Right lobe of liver (tissue), 6 donors: ENCODE measurements at regions not wholly inside any gene's neighbourhood (a gene's known extent, or its start where the extent isn't known, plus 50 kb on each side); places are given as distances from the start of the nearest gene placed in this dataset.

Source experiments
- ATAC-seq, 4 donors: fragments of 200-7000 bp; cut with Tn5 transposase; one replicate each; pipeline ENCODE4 v1.9.1; 2020; ENCODE audit warnings: mild to moderate bottlenecking in 4 of 4, moderate library complexity in 4 of 4
- DNase-seq, 3 donors: peaks; one replicate each; pipeline ENCODE4 v3.0.0-alpha.2; 2020
- H3K27ac ChIP-seq, 3 donors: fragments of 200-600 bp; one replicate each; pipeline ENCODE4 v1.8.0; 2022
- H3K27me3 ChIP-seq, 2 donors: fragments of 200-600 bp; one replicate each; pipeline ENCODE4 v1.8.0; 2022
- H3K36me3 ChIP-seq, 4 donors: fragments of 200-600 bp; sonication (generic) in 1 of 4; one replicate each; pipeline versions ENCODE4 v1.5.1 to v1.8.0; 2017 to 2022; ENCODE audit warnings: control low read depth in 1 of 4
- H3K4me1 ChIP-seq, 4 donors: fragments of 200-600 bp; sonication (generic) in 1 of 4; one replicate each; pipeline versions ENCODE4 v1.5.1 to v1.8.0; 2017 to 2022; ENCODE audit warnings: control low read depth in 1 of 4
- H3K4me3 ChIP-seq, 3 donors: fragments of 200-600 bp; one replicate each; pipeline ENCODE4 v1.8.0; 2022
- H3K9me3 ChIP-seq, 4 donors: fragments of 200-600 bp; sonication (generic) in 1 of 4; one replicate each; pipeline versions ENCODE4 v1.5.1 to v1.8.0; 2017 to 2022; ENCODE audit warnings: control low read depth in 1 of 4
- POLR2A ChIP-seq: fragments of 450-650 bp; IDR thresholded peaks from one replicate; pipeline ENCODE4 v1.6.1; 2017; ENCODE audit warnings: antibody characterized with exemption, mild to moderate bottlenecking
- WGBS: methylation state at CpG from one replicate; pipeline ENCODE4 v1.1.6; 2018; ENCODE audit warnings: low coverage, low lambda C conversion rate; ENCODE audit not compliant: insufficient coverage; ENCODE audit errors: missing lambda C conversion rate; 5-methylcytosine and 5-hydroxymethylcytosine counted together
- intact Hi-C, 2 donors: fragments of 100-400 bp; cut with DNase I; formaldehyde crosslinking; loops; one replicate each; pipeline versions ENCODE4 v1.11.2 to v1.14.1; 2022
- TF ChIP-seq, protein P1 (sequence below), 4 donors: fragments of 200-600 bp in 3 of 4; fragments of 450-650 bp in 1 of 4; IDR thresholded peaks; one replicate each; pipeline versions ENCODE4 v1.5.1 to v1.8.0; 2016 to 2022; ENCODE audit warnings: antibody characterized with exemption in 4 of 4, mild to moderate bottlenecking in 2 of 4
- donor health status: DM: no; HTN: yes; CAD: no.
- donor health status: DM: no; HTN: no; CAD: no.
- donor health status: DM: no; HTN: no; CAD: no.
- donor health status: DM: no; HTN: yes; CAD: no.
- donor health status: DM: no; HTN: yes; CAD: no.

DNA sequence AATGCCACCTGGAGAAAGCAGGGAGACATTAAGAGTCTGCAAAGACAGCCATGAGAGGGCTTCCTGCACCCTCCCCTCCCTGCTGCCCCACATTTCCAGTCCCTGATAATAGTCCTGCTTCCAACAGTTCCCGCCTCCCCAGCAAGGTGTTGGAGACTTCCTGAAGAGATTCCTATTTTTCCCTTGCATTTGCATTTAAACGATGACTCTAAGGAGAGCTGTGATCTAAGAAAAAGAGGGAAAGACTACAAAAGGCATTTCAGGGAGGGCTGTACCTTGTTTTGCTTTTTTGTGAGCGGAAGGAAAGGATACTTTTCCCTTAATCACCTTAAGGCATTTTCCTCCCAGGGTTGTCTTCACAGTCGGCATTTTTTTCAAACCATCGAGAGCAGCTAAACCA is 62.1 kb downstream of the GAS1 start:
- H3K27me3 ChIP-seq: peaks cover 0 to 5% of the 10 kb centered on the region in 2 donors
- WGBS: 47% methylated on average over 5 of the region's 5 CpGs
- no peak for DNase-seq
- intact Hi-C loops: no loop called here
- H3K4me1 ChIP-seq: no peaks in the 10 kb centered on the region
- no peaks in the 10 kb centered on the region for H3K36me3 ChIP-seq
- TF ChIP-seq POLR2A: no peak
- TF ChIP-seq, protein P1, sequence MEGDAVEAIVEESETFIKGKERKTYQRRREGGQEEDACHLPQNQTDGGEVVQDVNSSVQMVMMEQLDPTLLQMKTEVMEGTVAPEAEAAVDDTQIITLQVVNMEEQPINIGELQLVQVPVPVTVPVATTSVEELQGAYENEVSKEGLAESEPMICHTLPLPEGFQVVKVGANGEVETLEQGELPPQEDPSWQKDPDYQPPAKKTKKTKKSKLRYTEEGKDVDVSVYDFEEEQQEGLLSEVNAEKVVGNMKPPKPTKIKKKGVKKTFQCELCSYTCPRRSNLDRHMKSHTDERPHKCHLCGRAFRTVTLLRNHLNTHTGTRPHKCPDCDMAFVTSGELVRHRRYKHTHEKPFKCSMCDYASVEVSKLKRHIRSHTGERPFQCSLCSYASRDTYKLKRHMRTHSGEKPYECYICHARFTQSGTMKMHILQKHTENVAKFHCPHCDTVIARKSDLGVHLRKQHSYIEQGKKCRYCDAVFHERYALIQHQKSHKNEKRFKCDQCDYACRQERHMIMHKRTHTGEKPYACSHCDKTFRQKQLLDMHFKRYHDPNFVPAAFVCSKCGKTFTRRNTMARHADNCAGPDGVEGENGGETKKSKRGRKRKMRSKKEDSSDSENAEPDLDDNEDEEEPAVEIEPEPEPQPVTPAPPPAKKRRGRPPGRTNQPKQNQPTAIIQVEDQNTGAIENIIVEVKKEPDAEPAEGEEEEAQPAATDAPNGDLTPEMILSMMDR (IDR thresholded peaks at IDR 0.05): no peak
- no peaks in the 10 kb centered on the region for H3K9me3 ChIP-seq
- no peak overlapping the region for H3K27ac ChIP-seq
- ATAC-seq: no peak
- no peak overlapping the region for H3K4me3 ChIP-seq

DNA sequence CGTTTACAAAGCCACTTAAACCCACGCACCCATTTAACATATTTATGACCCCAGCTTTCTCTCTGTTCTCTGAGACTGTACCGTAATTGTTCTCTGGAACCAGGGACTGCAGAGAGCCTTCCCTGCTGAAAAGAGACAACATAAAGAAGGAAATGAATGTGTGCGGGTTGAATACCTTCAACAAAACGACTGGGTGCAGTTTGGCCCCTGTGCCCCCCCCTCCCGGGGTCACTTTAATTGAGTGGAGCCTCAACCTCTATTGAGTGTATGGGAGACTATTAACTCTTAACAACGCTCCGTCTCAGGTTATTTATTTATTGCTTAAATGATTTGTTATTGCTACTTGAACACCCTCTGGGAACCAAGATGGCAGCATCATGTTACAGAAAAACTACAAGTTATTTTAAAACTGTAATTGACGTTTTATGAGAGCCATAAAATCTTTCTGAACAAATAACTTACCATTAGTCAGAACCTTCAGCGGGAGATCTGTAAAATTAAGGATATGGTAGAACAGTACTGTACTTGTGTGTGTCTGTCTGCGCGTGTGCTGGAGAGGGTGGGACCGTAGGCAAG is 70.6 kb downstream of the GAS1 start:
- no peak for ATAC-seq
- Histone ChIP-seq H3K27me3 (peaks cover 0 to 5% of the 10 kb centered on the region in 2 donors), H3K4me3 (no peak overlapping the region), H3K27ac (no peak overlapping the region), H3K4me1 (no peaks in the 10 kb centered on the region), H3K36me3 (no peaks in the 10 kb centered on the region), H3K9me3 (no peaks in the 10 kb centered on the region)
- intact Hi-C loops: no loop called here
- 64% methylated on average over 13 of the region's 13 CpGs for whole genome bisulfite sequencing
- no peak for DNase-seq
- TF ChIP-seq, protein P1 (IDR thresholded peaks at IDR 0.05): no peak
- TF ChIP-seq POLR2A: no peak

DNA sequence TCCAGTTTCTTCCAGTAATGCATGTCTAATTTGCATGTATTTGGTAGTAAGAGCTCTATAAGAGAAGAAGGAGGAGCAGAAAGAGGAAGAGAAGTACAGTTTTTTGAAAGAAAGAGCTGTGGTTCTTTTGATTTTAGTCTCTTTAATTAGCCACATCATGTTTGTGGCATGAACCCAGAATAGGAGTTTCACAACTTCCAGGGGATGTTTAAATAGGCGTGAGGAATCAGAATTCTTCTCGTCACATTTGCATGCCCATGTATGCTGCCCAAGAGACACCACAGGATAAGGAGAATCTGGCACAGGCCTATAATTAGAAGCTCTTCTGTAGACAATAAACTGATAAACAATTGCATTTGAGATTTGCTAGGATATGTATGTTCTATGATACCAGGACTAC is 78.7 kb downstream of the GAS1 start:
- ATAC-seq (no peak), DNase-seq (no peak)
- Histone ChIP-seq H3K36me3 (no peaks in the 10 kb centered on the region), H3K27ac (no peak overlapping the region), H3K9me3 (no peaks in the 10 kb centered on the region), H3K4me1 (no peaks in the 10 kb centered on the region), H3K4me3 (no peak overlapping the region), H3K27me3 (no peaks in the 10 kb centered on the region)
- intact Hi-C loops: no loop called here
- 34% methylated on average over 2 of the region's 2 CpGs for WGBS
- no peak for TF ChIP-seq POLR2A
- TF ChIP-seq, protein P1 (IDR thresholded peaks at IDR 0.05): no peak

DNA sequence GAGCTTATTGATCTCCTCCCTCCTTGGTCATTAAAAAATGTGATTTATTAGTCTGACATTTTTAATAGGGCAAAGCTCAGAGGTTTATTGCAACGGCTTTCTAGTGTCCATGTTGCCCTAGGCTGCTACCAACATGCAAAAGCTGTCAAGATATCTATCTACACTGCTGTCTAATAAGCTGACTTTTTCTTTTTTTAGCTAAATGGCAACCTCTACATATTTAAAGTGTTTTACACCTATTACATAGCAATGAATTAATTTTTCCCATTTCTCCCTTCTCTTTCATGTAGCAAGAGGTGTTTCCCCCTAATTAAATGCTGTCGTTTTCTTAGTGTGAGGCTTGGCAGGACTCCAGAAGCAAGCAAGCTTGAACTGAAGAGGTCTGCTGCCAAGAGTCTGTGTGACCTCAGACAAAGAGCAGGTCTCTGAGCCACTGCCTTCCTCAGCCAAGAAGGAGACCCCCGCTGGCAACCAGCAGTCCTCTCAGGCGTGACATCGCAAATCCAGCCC is 79.4 kb downstream of the GAS1 start:
- H3K27me3 ChIP-seq: no peaks in the 10 kb centered on the region
- no peak for TF ChIP-seq POLR2A
- TF ChIP-seq, protein P1 (IDR thresholded peaks at IDR 0.05): no peak
- ATAC-seq: no peak
- WGBS: 45% methylated on average over 2 of the region's 5 CpGs
- H3K4me3 ChIP-seq: no peak overlapping the region
- no peaks in the 10 kb centered on the region for H3K36me3 ChIP-seq
- no peak for DNase-seq
- H3K27ac ChIP-seq: no peak overlapping the region
- intact Hi-C loops: no loop called here
- no peaks in the 10 kb centered on the region for H3K4me1 ChIP-seq
- H3K9me3 ChIP-seq: no peaks in the 10 kb centered on the region
